HG03378 (cell line): ENCODE measurements at regions not wholly inside any gene's neighbourhood (a gene's known extent, or its start where the extent isn't known, plus 50 kb on each side); places are given as distances from the start of the nearest gene placed in this dataset.
A peak's percentile ranks its signal among the peaks of the same experiment; 100 is the strongest.

ENCODE experiments used
- ATAC-seq: cut with Tn5 transposase; IDR thresholded peaks from one replicate; pipeline ENCODE4 v1.9.1; 2021; ENCODE audit warnings: mild to moderate bottlenecking, moderate library complexity; ENCODE audit not compliant: unreplicated experiment

DNA sequence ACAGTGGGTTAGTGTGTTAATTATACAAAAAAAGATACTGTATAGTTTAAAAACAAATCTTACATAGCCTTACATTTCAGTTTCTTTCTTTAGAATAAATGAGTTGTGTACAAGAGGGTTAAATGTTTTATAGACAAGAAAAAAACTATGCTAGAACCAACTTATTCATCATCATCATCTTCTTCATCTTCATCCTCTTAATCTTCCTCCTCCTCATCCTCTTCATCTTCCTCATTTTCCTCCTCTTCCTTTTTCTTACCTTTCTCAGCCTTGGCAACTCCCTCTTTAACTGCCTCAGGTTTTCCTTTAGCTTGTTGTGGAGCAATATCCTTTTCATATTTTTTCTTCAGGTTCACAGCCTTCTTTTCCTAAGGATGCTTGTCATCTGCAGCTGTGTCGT is 53.7 kb downstream of the RPS12 start:
- no peak for ATAC-seq

DNA sequence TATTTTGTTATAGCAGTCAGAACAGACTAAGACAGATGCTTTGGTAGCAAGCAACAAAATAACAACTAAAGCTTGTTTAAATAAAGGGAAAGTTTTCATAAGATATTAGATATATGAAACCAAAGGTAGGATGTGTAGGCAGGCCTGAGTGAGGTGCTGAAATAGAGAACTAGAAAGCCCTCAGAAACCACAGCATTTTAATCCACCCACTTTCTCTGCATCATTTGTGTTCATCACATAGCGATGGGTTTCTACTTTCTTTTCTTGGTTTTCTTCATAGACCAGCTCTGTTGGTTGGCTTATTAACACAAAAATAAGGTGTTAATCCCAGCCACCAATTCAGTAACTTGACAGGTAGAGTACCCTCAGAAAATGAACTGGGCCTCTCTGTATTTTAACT is 58.6 kb downstream of the RPS12 start:
- ATAC-seq = peak; percentile 100

DNA sequence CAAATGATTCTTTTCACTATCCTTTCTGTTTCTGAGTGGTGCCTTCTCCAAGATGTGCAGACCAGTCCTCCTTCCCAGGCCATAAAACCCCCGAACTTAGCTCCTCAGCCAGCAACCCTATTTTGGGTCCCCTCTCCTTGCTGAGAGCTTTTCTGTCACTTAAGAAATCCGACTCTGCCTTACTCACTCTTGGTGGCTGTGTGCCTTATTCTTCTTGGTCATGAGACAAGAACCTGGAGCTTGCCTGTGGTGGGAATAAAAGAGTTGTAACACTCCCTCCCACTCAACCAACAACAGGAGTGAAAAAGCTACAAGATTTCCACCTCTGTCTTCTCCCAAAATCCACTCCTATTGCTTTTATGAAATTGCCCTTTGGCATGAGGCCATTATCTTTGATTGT is 62.6 kb downstream of the RPS12 start:
- ATAC-seq = no peak

- ATAC-seq = no peak
Measured at GRCh38 chr6:132887204-132887603, 72.8 kb downstream of the RPS12 start.

DNA sequence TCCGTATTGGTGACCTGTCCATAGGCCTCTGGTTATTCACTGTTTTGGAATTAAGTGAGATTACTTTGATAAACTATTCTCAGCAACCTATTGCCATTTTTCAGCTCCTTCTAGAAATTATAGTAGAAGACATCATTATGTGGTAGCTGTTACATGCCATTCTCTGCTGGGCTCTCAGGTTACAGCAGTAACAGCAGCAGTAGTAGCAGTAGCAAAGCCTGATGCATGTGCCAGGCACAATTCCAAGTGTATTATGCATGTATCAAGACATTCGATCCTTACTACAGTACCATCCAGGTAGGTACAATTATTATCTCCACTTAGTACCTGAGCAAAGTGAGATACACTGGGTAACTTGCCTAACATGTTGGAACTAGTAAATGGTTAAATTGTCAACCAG is 74.3 kb downstream of the RPS12 start:
- no peak for ATAC-seq

GRCh38 chr6:132892929-132893771 is 78.8 kb downstream of the RPS12 start:
- ATAC-seq = no peak

GRCh38 chr6:132893772-132894490 is 79.6 kb downstream of the RPS12 start:
- ATAC-seq = no peak

- ATAC-seq = no peak
Measured at GRCh38 chr6:132898376-132898775, 84.0 kb downstream of the RPS12 start.

DNA sequence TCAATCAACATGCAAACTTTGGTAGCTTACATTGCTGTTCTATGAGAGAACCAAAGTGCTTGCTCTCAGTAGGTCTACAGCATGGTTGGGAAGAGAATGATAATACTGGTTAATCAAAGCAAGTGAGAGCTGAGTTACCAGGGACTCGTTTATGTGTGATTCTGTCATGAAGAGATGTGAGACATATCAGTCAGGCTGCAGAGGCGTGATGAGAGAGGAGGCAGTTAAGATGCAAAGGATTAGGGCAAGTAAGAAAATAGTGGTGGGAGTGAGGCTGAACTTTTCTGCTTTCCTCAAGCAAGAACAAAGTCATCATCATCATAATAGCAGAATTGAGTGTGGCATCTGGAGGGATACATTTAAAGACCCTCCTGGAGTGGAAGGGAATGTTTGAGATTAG is 86.5 kb downstream of the RPS12 start:
- no peak for ATAC-seq

DNA sequence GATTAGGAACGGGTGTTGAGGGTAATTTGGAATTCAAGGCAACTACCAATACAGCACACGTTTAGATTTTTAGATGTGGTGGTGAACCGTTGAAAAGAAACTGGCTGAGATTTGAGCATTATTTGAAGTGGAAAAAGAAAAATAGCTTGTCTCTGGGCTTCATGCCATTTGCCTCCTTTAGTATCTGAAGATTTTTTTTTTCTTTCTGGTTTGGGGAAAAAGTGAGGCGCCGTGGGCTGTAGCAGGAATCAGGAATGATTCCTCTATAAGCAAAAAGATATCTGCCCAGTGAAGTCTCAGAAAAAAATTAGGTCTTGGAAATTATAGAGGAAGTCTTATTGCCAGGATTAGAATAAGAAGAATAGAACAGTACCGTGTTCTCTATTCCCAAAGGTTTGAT is 88.5 kb downstream of the RPS12 start:
- no peak for ATAC-seq

GRCh38 chr6:132907231-132907630 is 92.9 kb downstream of the RPS12 start:
- ATAC-seq = no peak

- no peak for ATAC-seq
Measured at GRCh38 chr6:132907914-132908313, 93.5 kb downstream of the RPS12 start.

DNA sequence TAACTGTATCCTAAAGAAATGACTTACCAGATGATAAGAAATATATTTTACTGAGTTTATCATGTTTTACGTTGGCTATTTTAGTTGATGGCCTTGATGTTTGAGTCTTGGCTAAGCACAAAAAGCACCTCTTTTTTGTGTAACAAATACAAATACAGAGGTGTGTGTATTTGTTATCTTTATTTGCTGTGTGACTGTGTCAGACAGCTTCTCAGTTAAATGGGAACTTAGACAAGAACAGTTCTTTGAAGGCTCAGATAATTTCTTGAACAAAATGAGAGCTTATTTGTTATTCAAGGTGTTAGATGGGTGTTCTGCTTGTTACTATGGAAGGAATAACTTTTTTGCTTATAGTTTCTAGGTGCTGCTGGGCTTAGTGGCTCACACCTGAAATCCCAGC is 95.4 kb downstream of the RPS12 start:
- ATAC-seq = no peak

DNA sequence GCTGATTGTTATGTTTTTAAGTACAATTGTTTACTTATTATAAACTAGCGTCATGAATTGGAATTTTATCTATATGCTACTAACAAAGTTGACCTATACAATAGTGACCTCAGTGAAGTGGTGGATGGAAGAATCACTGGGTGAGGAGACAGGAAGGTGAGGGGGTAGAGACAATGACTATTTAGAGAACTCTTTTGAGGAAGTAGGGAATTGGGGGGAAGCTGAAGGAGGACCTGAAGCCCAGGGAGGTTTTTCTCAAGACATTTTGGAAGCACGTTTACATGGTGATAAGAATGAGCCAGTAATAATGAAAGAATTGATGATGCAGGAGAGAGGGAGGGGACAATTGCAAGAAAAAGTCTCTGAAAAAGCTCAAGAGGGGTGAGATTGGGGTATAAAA is 96.4 kb downstream of the RPS12 start:
- ATAC-seq = no peak

DNA sequence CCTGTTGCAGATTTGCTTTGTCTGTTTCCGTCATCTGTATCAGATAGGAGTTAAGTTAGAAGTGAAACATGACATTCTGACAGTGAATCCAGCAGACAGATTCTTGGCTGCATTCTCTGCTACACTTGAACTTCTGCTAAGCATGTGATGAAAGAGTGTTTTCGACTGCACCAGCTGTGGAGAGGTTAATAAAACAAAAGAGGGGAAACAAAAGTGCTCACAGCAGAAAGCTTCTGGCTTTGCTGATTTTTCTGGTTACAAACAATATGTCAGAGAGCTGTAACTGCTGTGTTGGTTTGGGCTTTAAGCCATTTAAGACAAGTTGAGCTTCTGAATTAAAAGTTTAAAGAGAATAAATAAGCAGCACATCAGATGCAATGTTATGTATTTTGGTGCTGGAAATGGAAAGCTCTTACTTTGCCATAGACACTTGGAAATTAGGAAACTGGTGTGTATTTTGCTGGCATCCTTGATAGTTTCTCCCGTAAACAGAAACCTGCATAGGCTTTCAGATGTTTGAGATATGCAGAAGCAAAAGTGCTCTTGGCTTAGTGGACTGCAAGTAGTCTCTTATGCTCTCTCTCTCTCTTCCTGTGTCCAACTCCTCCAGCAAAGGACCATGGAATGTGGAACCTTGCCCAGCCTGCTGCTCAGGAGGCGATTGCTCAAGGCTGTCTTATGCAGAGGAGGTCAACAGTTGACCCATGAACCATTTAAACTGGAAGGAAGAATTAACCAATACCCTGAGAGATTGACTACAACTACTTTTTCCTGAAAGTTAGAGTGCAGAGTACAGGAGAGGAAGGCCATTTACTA is 104.9 kb downstream of the RPS12 start:
- no peak for ATAC-seq

DNA sequence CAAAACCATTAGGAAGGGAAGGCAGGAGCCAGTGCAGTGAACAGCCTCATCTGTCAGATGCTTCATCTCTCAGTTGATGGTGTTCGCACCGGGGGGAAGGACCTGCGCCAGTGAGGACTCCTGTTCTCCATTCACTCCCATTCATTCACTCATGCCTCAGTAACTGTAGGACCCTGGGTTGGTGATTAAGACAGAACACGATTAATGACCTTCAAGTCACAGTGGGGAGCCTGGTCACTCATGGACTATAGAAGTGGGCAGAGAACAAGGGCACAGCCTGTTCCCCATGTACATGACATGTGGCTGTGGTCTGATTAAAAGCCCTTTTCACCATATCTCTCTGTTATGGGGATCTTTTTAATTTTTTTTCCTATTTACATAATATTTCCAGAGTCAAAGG is 113.3 kb downstream of the RPS12 start:
- no peak for ATAC-seq

DNA sequence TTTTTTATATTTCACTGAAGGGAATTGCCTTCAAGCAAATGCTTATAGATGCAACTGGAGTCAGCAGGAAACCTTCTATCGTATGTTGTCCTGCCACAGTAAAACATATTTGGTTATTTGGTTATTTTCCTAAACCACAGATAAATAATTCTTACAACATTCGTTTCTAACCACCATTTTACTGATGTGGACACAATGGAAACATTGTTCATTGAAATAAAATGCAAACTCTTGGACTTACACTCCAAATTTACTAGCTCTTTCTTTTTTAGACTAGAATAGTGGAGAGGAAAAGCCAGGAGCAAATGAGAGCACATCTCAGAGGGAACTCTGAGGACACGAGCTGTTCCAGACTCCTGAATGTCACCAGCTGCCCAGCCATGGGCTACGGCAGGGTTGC is 114.8 kb downstream of the RPS12 start:
- ATAC-seq = no peak

DNA sequence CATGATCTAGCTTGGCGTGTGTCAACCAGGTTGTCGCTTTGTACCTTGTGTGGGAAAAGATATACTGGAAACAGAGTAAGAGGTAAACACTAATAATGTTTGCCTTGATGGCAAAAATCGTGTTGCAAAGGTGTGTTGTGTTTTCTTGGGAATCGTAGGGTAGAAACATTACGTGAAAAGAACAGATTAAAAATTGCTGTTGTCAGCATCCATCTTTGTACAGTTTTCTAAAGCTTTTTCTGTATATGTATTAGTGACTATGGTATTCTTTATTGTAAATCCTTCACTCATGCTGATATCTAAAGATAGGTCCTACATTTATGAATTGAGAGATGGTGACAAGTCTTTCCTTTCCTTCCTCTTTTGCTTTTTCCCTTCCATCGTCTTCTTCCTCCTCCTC is 116.9 kb downstream of the RPS12 start:
- no peak for ATAC-seq

- no peak for ATAC-seq
Measured at GRCh38 chr6:132931936-132932514, 117.7 kb downstream of the RPS12 start.

DNA sequence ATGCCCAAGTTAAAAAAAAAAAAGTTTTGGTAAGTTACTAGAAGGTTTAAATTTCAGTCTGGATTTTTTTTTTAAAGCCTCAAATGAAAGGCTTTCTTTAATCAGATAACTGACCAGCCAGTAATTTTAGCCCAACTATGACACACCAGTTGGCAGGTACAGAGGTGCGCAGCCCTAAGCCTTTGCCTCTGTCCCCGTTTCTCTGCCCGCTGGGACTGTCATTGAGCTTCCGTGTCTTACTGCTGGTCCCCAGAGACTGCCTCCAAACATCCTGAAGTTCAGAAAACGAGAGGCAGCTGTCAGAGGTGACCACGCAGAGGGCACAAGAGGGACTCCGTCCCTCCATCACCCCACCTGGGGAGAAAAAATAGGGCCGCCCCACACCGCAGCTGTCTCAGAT is 118.2 kb downstream of the RPS12 start:
- no peak for ATAC-seq

DNA sequence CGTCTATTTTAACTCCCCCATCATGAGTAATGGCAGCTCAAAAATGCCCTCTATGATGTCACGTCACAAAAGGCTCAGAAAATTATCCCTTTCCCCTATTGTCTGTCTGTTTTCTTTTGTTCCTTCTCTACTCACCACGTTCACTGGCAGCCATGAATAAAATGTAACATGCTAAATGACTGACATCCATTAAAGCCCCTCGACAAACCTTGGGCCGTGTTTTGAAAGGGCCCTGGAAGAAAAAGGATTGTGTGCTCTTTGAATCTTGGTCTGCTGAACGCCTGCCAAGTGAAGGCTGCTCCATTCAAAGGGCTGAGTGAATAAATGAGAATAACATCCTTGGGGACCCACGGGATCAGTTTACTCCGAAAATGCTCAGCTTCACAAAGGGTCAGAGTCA is 118.7 kb downstream of the RPS12 start:
- no peak for ATAC-seq
